Panc1 (cell line): ENCODE measurements at regions not wholly inside any gene's neighbourhood (a gene's known extent, or its start where the extent isn't known, plus 50 kb on each side); places are given as distances from the start of the nearest gene placed in this dataset.

Experiments used
- POLR2AphosphoS5 ChIP-seq: IDR thresholded peaks from 2 replicates; pipeline ENCODE4 v1.6.1; 2012; ENCODE audit warnings: mild to moderate bottlenecking, low read depth, low read length, moderate library complexity
- TCF7L2 ChIP-seq: IDR thresholded peaks from 2 replicates; pipeline ENCODE4 v1.6.1; 2011; ENCODE audit warnings: mild to moderate bottlenecking, low read depth, low read length, inconsistent platforms

GRCh38 chr15:72994534-72995177 is 57.6 kb upstream of the NEO1 start:
- TF ChIP-seq POLR2AphosphoS5 (no peak), TCF7L2 (no peak)
